Esophagus (tissue), 2 donors: ENCODE measurements at regions not wholly inside any gene's neighbourhood (a gene's known extent, or its start where the extent isn't known, plus 50 kb on each side); places are given as distances from the start of the nearest gene placed in this dataset.

Experiments
- H3K27ac ChIP-seq, 2 donors: one replicate each; pipeline ENCODE4 v1.5.1; 2013; ENCODE audit warnings: low read depth in 2 of 2, mild to moderate bottlenecking in 2 of 2, inconsistent platforms in 1 of 2, low read length in 1 of 2, moderate library complexity in 1 of 2
- H3K27me3 ChIP-seq, 2 donors: one replicate each; pipeline ENCODE4 v1.6.1; 2013; ENCODE audit warnings: low read length in 2 of 2, control low read depth in 1 of 2, mild to moderate bottlenecking in 1 of 2; ENCODE audit not compliant: insufficient read depth in 2 of 2, control insufficient read depth in 1 of 2
- H3K36me3 ChIP-seq, 2 donors: one replicate each; pipeline ENCODE4 v1.6.1; 2013; ENCODE audit warnings: low read length in 1 of 2; ENCODE audit not compliant: control insufficient read depth in 2 of 2, insufficient read depth in 2 of 2
- H3K4me1 ChIP-seq, 2 donors: one replicate each; pipeline ENCODE4 v1.6.1; 2013; ENCODE audit warnings: low read length in 1 of 2; ENCODE audit not compliant: control insufficient read depth in 2 of 2, insufficient read depth in 2 of 2
- H3K4me3 ChIP-seq, 2 donors: one replicate each; pipeline ENCODE4 v1.5.1; 2013; ENCODE audit warnings: low read length in 2 of 2, mild to moderate bottlenecking in 2 of 2, low read depth in 1 of 2, moderate library complexity in 1 of 2
- H3K9me3 ChIP-seq, 2 donors: one replicate each; pipeline ENCODE4 v1.6.1; 2013; ENCODE audit warnings: mild to moderate bottlenecking in 2 of 2, low read depth in 1 of 2, low read length in 1 of 2, moderate library complexity in 1 of 2; ENCODE audit not compliant: control insufficient read depth in 2 of 2, insufficient read depth in 1 of 2
- WGBS, 2 donors: extraction: QIAGEN DNeasy Blood & Tissue Kit; methylation state at CpG; one replicate each; pipeline ENCODE4 v1.1.7; 2013; 5-methylcytosine and 5-hydroxymethylcytosine counted together
- donor health status: healthy with polysubstance abuse.
- donor health status: Bipolar disorder and iron deficiency.

GRCh38 chr5:33166948-33167347 is 273.8 kb upstream of the TARS1 start:
- peaks cover 0 to 3% of the 10 kb centered on the region in 2 donors for H3K4me1 ChIP-seq
- no peaks in the 10 kb centered on the region for H3K36me3 ChIP-seq
- H3K27ac ChIP-seq = no peak overlapping the region
- H3K4me3 ChIP-seq = no peak overlapping the region
- 60 to 61% methylated on average over 2 of the region's 2 CpGs for WGBS, 2 donors
- no peaks in the 10 kb centered on the region for H3K27me3 ChIP-seq
- H3K9me3 ChIP-seq = no peaks in the 10 kb centered on the region

- H3K36me3 ChIP-seq = no peaks in the 10 kb centered on the region
- H3K9me3 ChIP-seq = no peaks in the 10 kb centered on the region
- 79 to 82% methylated on average over 1 of the region's 1 CpG for WGBS, 2 donors
- no peak overlapping the region for H3K27ac ChIP-seq
- H3K4me1 ChIP-seq = peaks cover 0 to 3% of the 10 kb centered on the region in 2 donors
- H3K4me3 ChIP-seq = no peak overlapping the region
- H3K27me3 ChIP-seq = no peaks in the 10 kb centered on the region
Measured at GRCh38 chr5:33167541-33167940, 273.2 kb upstream of the TARS1 start.

- H3K4me1 ChIP-seq = peaks cover 0 to 3% of the 10 kb centered on the region in 2 donors
- no peak overlapping the region for H3K4me3 ChIP-seq
- H3K36me3 ChIP-seq = no peaks in the 10 kb centered on the region
- no peaks in the 10 kb centered on the region for H3K27me3 ChIP-seq
- no peaks in the 10 kb centered on the region for H3K9me3 ChIP-seq
- H3K27ac ChIP-seq = no peak overlapping the region
- WGBS, 2 donors = 77 to 89% methylated on average over 1 of the region's 1 CpG
Measured at GRCh38 chr5:33170411-33170810, 270.4 kb upstream of the TARS1 start.

GRCh38 chr5:33174383-33174782 is 266.4 kb upstream of the TARS1 start:
- no peaks in the 10 kb centered on the region for H3K4me1 ChIP-seq
- H3K4me3 ChIP-seq = no peak overlapping the region
- H3K36me3 ChIP-seq = no peaks in the 10 kb centered on the region
- WGBS, 2 donors = 83 to 89% methylated on average over 5 of the region's 5 CpGs
- no peaks in the 10 kb centered on the region for H3K27me3 ChIP-seq
- no peak overlapping the region for H3K27ac ChIP-seq
- H3K9me3 ChIP-seq = no peaks in the 10 kb centered on the region

- no peaks in the 10 kb centered on the region for H3K36me3 ChIP-seq
- no peaks in the 10 kb centered on the region for H3K27me3 ChIP-seq
- no peaks in the 10 kb centered on the region for H3K9me3 ChIP-seq
- no peaks in the 10 kb centered on the region for H3K4me1 ChIP-seq
- no peak overlapping the region for H3K27ac ChIP-seq
- H3K4me3 ChIP-seq = no peak overlapping the region
- WGBS, 2 donors = 53 to 68% methylated on average over 2 of the region's 2 CpGs
Measured at GRCh38 chr5:33179301-33179700, 261.5 kb upstream of the TARS1 start.

- H3K4me3 ChIP-seq = no peak overlapping the region
- H3K27ac ChIP-seq = no peak overlapping the region
- no peaks in the 10 kb centered on the region for H3K4me1 ChIP-seq
- H3K36me3 ChIP-seq = no peaks in the 10 kb centered on the region
- no peaks in the 10 kb centered on the region for H3K9me3 ChIP-seq
- no peaks in the 10 kb centered on the region for H3K27me3 ChIP-seq
- 53 to 58% methylated on average over 4 of the region's 4 CpGs for WGBS, 2 donors
Measured at GRCh38 chr5:33180900-33181299, 259.9 kb upstream of the TARS1 start.

- Histone ChIP-seq H3K36me3 (no peaks in the 10 kb centered on the region), H3K9me3 (no peaks in the 10 kb centered on the region), H3K4me3 (no peak overlapping the region), H3K27me3 (no peaks in the 10 kb centered on the region), H3K4me1 (no peaks in the 10 kb centered on the region), H3K27ac (no peak overlapping the region)
- 70 to 76% methylated on average over 4 of the region's 4 CpGs for WGBS, 2 donors
Measured at GRCh38 chr5:33182986-33183385, 257.8 kb upstream of the TARS1 start.

- Histone ChIP-seq H3K36me3 (no peaks in the 10 kb centered on the region), H3K27ac (no peak overlapping the region), H3K9me3 (no peaks in the 10 kb centered on the region), H3K27me3 (no peaks in the 10 kb centered on the region), H3K4me3 (no peak overlapping the region), H3K4me1 (no peaks in the 10 kb centered on the region)
- 53 to 58% methylated on average over 2 of the region's 2 CpGs for WGBS, 2 donors
Measured at GRCh38 chr5:33184367-33184766, 256.4 kb upstream of the TARS1 start.

GRCh38 chr5:33188089-33188488 is 252.7 kb upstream of the TARS1 start:
- H3K4me3 ChIP-seq = no peak overlapping the region
- no peaks in the 10 kb centered on the region for H3K9me3 ChIP-seq
- no peaks in the 10 kb centered on the region for H3K36me3 ChIP-seq
- H3K27me3 ChIP-seq = no peaks in the 10 kb centered on the region
- 83 to 85% methylated on average over 4 of the region's 4 CpGs for WGBS, 2 donors
- H3K27ac ChIP-seq = no peak overlapping the region
- H3K4me1 ChIP-seq = no peaks in the 10 kb centered on the region

- Histone ChIP-seq H3K9me3 (no peaks in the 10 kb centered on the region), H3K27me3 (no peaks in the 10 kb centered on the region), H3K27ac (no peak overlapping the region), H3K36me3 (no peaks in the 10 kb centered on the region), H3K4me1 (no peaks in the 10 kb centered on the region), H3K4me3 (no peak overlapping the region)
Measured at GRCh38 chr5:33194914-33195313, 245.9 kb upstream of the TARS1 start.
